GM23338 (cell line): ENCODE measurements at regions not wholly inside any gene's neighbourhood (a gene's known extent, or its start where the extent isn't known, plus 50 kb on each side); places are given as distances from the start of the nearest gene placed in this dataset.

Experiments
- ATAC-seq: fragments of 200-7000 bp; cut with Tn5 transposase; 3 replicates; pipeline ENCODE4 v1.9.1; 2020
- DNase-seq: peaks from one replicate; pipeline ENCODE4 v3.0.0-alpha.2; 2015; ENCODE audit warnings: low spot score
- H2AFZ ChIP-seq: fragments of 200-600 bp; sonication (generic); 2 replicates; pipeline ENCODE4 v1.8.0; 2016; ENCODE audit warnings: antibody characterized with exemption, mild to moderate bottlenecking, moderate library complexity
- H3F3A ChIP-seq: fragments of 200-600 bp; sonication (generic); replicated peaks from 2 replicates; pipeline ENCODE4 v1.8.0; 2017; ENCODE audit warnings: antibody characterized with exemption, mixed run types, low read depth
- H3K27ac ChIP-seq: fragments of 200-600 bp; sonication (generic); 2 replicates; pipeline ENCODE4 v1.6.1; 2016; ENCODE audit warnings: low read depth
- H3K27me3 ChIP-seq: fragments of 200-600 bp; sonication (generic); 2 replicates; pipeline ENCODE4 v1.8.0; 2016; ENCODE audit warnings: mild to moderate bottlenecking, mixed run types, moderate library complexity; ENCODE audit not compliant: insufficient read depth
- H3K36me3 ChIP-seq: fragments of 200-600 bp; sonication (generic); 2 replicates; pipeline ENCODE4 v1.8.0; 2016; ENCODE audit warnings: mild to moderate bottlenecking; ENCODE audit not compliant: insufficient read depth
- H3K4me1 ChIP-seq: fragments of 200-600 bp; sonication (generic); 2 replicates; pipeline ENCODE4 v1.8.0; 2016; ENCODE audit warnings: mild to moderate bottlenecking, moderate library complexity; ENCODE audit not compliant: insufficient read depth
- H3K4me2 ChIP-seq: fragments of 200-600 bp; sonication (generic); 2 replicates; pipeline ENCODE4 v1.7.1; 2017; ENCODE audit warnings: mixed run types
- H3K4me3 ChIP-seq: fragments of 200-600 bp; sonication (generic); 2 replicates; pipeline ENCODE4 v1.6.1; 2016; ENCODE audit warnings: mixed run types
- H3K79me2 ChIP-seq: fragments of 200-600 bp; sonication (generic); replicated peaks from 2 replicates; pipeline ENCODE4 v1.8.0; 2017; ENCODE audit warnings: mild to moderate bottlenecking; ENCODE audit not compliant: insufficient read depth
- H3K9me2 ChIP-seq: fragments of 200-600 bp; sonication (generic); 2 replicates; pipeline ENCODE4 v1.8.0; 2017; ENCODE audit not compliant: insufficient read depth
- H4K20me1 ChIP-seq: fragments of 200-600 bp; sonication (generic); replicated peaks from 2 replicates; pipeline ENCODE4 v1.8.0; 2017; ENCODE audit warnings: mild to moderate bottlenecking; ENCODE audit not compliant: insufficient read depth
- H3K27ac Mint-ChIP-seq: 2 replicates; pipeline ENCODE4 v1.8.0; 2020; ENCODE audit warnings: inconsistent platforms, mild to moderate bottlenecking, moderate library complexity, mixed read lengths
- H3K27me3 Mint-ChIP-seq: 3 replicates; pipeline ENCODE4 v1.8.0; 2022; ENCODE audit warnings: low read depth, mild to moderate bottlenecking, moderate library complexity, mixed read lengths, inconsistent platforms; ENCODE audit not compliant: insufficient read depth, poor library complexity
- H3K36me3 Mint-ChIP-seq: 3 replicates; pipeline ENCODE4 v1.8.0; 2021; ENCODE audit warnings: low read depth, mild to moderate bottlenecking, inconsistent platforms, moderate library complexity, mixed read lengths
- H3K4me1 Mint-ChIP-seq: 3 replicates; pipeline ENCODE4 v1.8.0; 2020; ENCODE audit warnings: mild to moderate bottlenecking, inconsistent platforms, mixed read lengths
- H3K4me3 Mint-ChIP-seq: 3 replicates; pipeline ENCODE4 v1.8.0; 2021; ENCODE audit warnings: moderate library complexity, mild to moderate bottlenecking, inconsistent platforms, mixed read lengths
- H3K9me3 Mint-ChIP-seq: 3 replicates; pipeline ENCODE4 v1.8.0; 2020; ENCODE audit warnings: moderate library complexity, mild to moderate bottlenecking, inconsistent platforms, mixed read lengths
- CREB1 ChIP-seq: fragments of 250-450 bp; sonication (Bioruptor Pico); IDR thresholded peaks from 2 replicates; pipeline ENCODE4 v1.5.0; 2020; ENCODE audit warnings: low read depth, mild to moderate bottlenecking, moderate library complexity
- ETS1 ChIP-seq: IDR thresholded peaks from 2 replicates; pipeline ENCODE4 v1.6.1; 2016; ENCODE audit warnings: antibody characterized with exemption
- EZH2 ChIP-seq: fragments of 200-600 bp; sonication (generic); IDR thresholded peaks from one replicate; pipeline ENCODE4 v1.8.0; 2017; ENCODE audit warnings: antibody characterized with exemption, mild to moderate bottlenecking, low read depth; ENCODE audit not compliant: unreplicated experiment
- JUNB ChIP-seq: IDR thresholded peaks from one replicate; pipeline ENCODE4 v1.6.1; 2016; ENCODE audit warnings: antibody characterized with exemption; ENCODE audit not compliant: unreplicated experiment
- NANOG ChIP-seq: IDR thresholded peaks from 2 replicates; pipeline ENCODE4 v1.6.1; 2016; ENCODE audit warnings: antibody characterized with exemption, borderline replicate concordance
- POLR2AphosphoS5 ChIP-seq: IDR thresholded peaks from 2 replicates; pipeline ENCODE4 v1.6.1; 2016; ENCODE audit warnings: antibody characterized with exemption, low read depth
- REST ChIP-seq: IDR thresholded peaks from one replicate; pipeline ENCODE4 v1.6.1; 2018; ENCODE audit warnings: antibody characterized with exemption; ENCODE audit not compliant: unreplicated experiment
- ZNF114 ChIP-seq: fragments of 250-450 bp; sonication (Bioruptor Pico); IDR thresholded peaks from 2 replicates; pipeline ENCODE4 v1.5.0; 2020; ENCODE audit warnings: mild to moderate bottlenecking, moderate library complexity
- ZNF331 ChIP-seq: fragments of 250-450 bp; sonication (Bioruptor Pico); IDR thresholded peaks from 2 replicates; pipeline ENCODE4 v1.5.0; 2020; ENCODE audit warnings: low read depth, mild to moderate bottlenecking, moderate library complexity
- TF ChIP-seq, protein P1 (sequence below), 2 experiments: fragments of 200-600 bp in 1 of 2; sonication (generic) in 1 of 2; conservative IDR thresholded peaks; 2 replicates each; pipeline versions ENCODE4 v1.5.1 to v1.6.1; 2016 to 2017; ENCODE audit warnings: antibody characterized with exemption in 2 of 2, low read depth in 2 of 2, mild to moderate bottlenecking in 2 of 2, moderate library complexity in 1 of 2
- TF ChIP-seq, protein P2 (sequence below): fragments of 250-450 bp; sonication (Bioruptor Pico); IDR thresholded peaks from 2 replicates; pipeline ENCODE4 v1.5.0; 2020; ENCODE audit warnings: mild to moderate bottlenecking, moderate library complexity

GRCh38 chr4:38333219-38333618 is 330.8 kb upstream of the KLF3 start:
- H3K27me3 Mint-ChIP-seq = no peaks in the 10 kb centered on the region
- H3K36me3 Mint-ChIP-seq = peaks cover 7% of the 10 kb centered on the region
- no peak overlapping the region for H3K27ac ChIP-seq
- H3K4me3 Mint-ChIP-seq = no peak overlapping the region
- peak overlapping the region; percentile 61; the same call in 1 of the 2 replicates for H2AFZ ChIP-seq
- no peak overlapping the region for H3K4me3 ChIP-seq
- H3K4me2 ChIP-seq = no peak overlapping the region
- no peaks in the 10 kb centered on the region for H3K79me2 ChIP-seq
- no peak overlapping the region for H3K27ac Mint-ChIP-seq
- TF ChIP-seq JUNB (no peak), NANOG (no peak), ZNF331 (CRISPR knock-in tag) (no peak), REST (no peak), ZNF114 (CRISPR knock-in tag) (no peak), ETS1 (no peak), POLR2AphosphoS5 (no peak), EZH2 (no peak), CREB1 (CRISPR knock-in tag) (no peak)
- TF ChIP-seq, protein P1, sequence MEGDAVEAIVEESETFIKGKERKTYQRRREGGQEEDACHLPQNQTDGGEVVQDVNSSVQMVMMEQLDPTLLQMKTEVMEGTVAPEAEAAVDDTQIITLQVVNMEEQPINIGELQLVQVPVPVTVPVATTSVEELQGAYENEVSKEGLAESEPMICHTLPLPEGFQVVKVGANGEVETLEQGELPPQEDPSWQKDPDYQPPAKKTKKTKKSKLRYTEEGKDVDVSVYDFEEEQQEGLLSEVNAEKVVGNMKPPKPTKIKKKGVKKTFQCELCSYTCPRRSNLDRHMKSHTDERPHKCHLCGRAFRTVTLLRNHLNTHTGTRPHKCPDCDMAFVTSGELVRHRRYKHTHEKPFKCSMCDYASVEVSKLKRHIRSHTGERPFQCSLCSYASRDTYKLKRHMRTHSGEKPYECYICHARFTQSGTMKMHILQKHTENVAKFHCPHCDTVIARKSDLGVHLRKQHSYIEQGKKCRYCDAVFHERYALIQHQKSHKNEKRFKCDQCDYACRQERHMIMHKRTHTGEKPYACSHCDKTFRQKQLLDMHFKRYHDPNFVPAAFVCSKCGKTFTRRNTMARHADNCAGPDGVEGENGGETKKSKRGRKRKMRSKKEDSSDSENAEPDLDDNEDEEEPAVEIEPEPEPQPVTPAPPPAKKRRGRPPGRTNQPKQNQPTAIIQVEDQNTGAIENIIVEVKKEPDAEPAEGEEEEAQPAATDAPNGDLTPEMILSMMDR (conservative IDR thresholded peaks at IDR 0.05; ENCODE audit: low read depth in 2 of 2) = no peak
- no peak for DNase-seq
- peaks cover 12% of the 10 kb centered on the region for H3K4me1 Mint-ChIP-seq
- no peaks in the 10 kb centered on the region for H4K20me1 ChIP-seq
- peaks cover 12% of the 10 kb centered on the region for H3K9me3 Mint-ChIP-seq
- no peaks in the 10 kb centered on the region for H3K36me3 ChIP-seq
- no peaks in the 10 kb centered on the region for H3K27me3 ChIP-seq
- peaks cover 2% of the 10 kb centered on the region; the same call in 1 of the 2 replicates for H3K9me2 ChIP-seq
- H3K4me1 ChIP-seq = peaks cover 6% of the 10 kb centered on the region; the same call in 1 of the 2 replicates
- no peak for ATAC-seq
- no peaks in the 10 kb centered on the region for H3F3A ChIP-seq

DNA sequence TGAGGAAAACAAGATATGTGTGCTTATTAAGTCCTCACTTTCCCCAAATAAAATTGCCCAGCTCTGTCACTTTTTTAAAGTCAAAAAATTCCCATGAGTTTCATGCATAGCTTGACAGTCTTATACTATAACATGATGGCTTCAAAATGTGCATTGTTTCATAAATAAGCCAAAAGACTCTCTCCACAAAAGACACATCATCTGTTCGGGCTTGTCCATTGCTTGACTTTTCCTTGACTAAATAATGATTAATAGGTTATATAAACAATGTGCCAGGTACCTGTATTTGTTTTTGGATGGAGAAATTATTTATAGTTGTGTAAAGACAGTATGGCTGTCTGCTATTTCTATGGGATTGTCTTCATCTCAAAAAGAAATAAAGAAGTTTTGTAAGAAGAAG is 329.2 kb upstream of the KLF3 start:
- Histone ChIP-seq H3K4me2 (no peak overlapping the region), H2AFZ (no peak overlapping the region), H3K27me3 (no peaks in the 10 kb centered on the region), H3K79me2 (no peaks in the 10 kb centered on the region), H3K4me1 (no peaks in the 10 kb centered on the region), H3K36me3 (0 out of 2 replicates have a peak, but pooled peaks cover 5% of the 10 kb centered on the region), H3K27ac (no peak overlapping the region), H3F3A (no peaks in the 10 kb centered on the region), H4K20me1 (no peaks in the 10 kb centered on the region), H3K4me3 (no peak overlapping the region), H3K9me2 (peaks cover 2% of the 10 kb centered on the region; the same call in 1 of the 2 replicates)
- ATAC-seq = no peak
- peaks cover 22% of the 10 kb centered on the region for H3K36me3 Mint-ChIP-seq
- no peak overlapping the region for H3K4me3 Mint-ChIP-seq
- H3K27ac Mint-ChIP-seq = no peak overlapping the region
- no peaks in the 10 kb centered on the region for H3K4me1 Mint-ChIP-seq
- peaks cover 27% of the 10 kb centered on the region for H3K9me3 Mint-ChIP-seq
- no peak for DNase-seq
- H3K27me3 Mint-ChIP-seq = no peaks in the 10 kb centered on the region
- TF ChIP-seq, protein P2, sequence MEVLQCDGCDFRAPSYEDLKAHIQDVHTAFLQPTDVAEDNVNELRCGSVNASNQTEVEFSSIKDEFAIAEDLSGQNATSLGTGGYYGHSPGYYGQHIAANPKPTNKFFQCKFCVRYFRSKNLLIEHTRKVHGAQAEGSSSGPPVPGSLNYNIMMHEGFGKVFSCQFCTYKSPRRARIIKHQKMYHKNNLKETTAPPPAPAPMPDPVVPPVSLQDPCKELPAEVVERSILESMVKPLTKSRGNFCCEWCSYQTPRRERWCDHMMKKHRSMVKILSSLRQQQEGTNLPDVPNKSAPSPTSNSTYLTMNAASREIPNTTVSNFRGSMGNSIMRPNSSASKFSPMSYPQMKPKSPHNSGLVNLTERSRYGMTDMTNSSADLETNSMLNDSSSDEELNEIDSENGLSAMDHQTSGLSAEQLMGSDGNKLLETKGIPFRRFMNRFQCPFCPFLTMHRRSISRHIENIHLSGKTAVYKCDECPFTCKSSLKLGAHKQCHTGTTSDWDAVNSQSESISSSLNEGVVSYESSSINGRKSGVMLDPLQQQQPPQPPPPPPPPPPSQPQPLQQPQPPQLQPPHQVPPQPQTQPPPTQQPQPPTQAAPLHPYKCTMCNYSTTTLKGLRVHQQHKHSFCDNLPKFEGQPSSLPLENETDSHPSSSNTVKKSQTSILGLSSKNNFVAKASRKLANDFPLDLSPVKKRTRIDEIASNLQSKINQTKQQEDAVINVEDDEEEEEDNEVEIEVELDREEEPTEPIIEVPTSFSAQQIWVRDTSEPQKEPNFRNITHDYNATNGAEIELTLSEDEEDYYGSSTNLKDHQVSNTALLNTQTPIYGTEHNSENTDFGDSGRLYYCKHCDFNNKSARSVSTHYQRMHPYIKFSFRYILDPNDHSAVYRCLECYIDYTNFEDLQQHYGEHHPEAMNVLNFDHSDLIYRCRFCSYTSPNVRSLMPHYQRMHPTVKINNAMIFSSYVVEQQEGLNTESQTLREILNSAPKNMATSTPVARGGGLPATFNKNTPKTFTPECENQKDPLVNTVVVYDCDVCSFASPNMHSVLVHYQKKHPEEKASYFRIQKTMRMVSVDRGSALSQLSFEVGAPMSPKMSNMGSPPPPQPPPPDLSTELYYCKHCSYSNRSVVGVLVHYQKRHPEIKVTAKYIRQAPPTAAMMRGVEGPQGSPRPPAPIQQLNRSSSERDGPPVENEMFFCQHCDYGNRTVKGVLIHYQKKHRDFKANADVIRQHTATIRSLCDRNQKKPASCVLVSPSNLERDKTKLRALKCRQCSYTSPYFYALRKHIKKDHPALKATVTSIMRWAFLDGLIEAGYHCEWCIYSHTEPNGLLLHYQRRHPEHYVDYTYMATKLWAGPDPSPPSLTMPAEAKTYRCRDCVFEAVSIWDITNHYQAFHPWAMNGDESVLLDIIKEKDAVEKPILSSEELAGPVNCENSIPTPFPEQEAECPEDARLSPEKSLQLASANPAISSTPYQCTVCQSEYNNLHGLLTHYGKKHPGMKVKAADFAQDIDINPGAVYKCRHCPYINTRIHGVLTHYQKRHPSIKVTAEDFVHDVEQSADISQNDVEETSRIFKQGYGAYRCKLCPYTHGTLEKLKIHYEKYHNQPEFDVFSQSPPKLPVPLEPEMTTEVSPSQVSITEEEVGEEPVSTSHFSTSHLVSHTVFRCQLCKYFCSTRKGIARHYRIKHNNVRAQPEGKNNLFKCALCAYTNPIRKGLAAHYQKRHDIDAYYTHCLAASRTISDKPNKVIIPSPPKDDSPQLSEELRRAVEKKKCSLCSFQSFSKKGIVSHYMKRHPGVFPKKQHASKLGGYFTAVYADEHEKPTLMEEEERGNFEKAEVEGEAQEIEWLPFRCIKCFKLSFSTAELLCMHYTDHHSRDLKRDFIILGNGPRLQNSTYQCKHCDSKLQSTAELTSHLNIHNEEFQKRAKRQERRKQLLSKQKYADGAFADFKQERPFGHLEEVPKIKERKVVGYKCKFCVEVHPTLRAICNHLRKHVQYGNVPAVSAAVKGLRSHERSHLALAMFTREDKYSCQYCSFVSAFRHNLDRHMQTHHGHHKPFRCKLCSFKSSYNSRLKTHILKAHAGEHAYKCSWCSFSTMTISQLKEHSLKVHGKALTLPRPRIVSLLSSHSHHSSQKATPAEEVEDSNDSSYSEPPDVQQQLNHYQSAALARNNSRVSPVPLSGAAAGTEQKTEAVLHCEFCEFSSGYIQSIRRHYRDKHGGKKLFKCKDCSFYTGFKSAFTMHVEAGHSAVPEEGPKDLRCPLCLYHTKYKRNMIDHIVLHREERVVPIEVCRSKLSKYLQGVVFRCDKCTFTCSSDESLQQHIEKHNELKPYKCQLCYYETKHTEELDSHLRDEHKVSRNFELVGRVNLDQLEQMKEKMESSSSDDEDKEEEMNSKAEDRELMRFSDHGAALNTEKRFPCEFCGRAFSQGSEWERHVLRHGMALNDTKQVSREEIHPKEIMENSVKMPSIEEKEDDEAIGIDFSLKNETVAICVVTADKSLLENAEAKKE (CRISPR knock-in tag) = no peak
